KMS-11 (cell line): ENCODE measurements at regions not wholly inside any gene's neighbourhood (a gene's known extent, or its start where the extent isn't known, plus 50 kb on each side); places are given as distances from the start of the nearest gene placed in this dataset.

Experiments
- H2AFZ ChIP-seq: fragments of 200-600 bp; sonication (generic); 2 replicates; pipeline ENCODE4 v1.6.1; 2016; ENCODE audit warnings: antibody characterized with exemption, mixed run types, low read depth
- H3K27ac ChIP-seq: fragments of 200-600 bp; sonication (generic); 2 replicates; pipeline ENCODE4 v1.6.1; 2016; ENCODE audit warnings: mild to moderate bottlenecking, mixed run types
- H3K27me3 ChIP-seq: fragments of 200-600 bp; sonication (generic); 2 replicates; pipeline ENCODE4 v1.6.1; 2017; ENCODE audit warnings: mild to moderate bottlenecking, low read depth, mixed run types, moderate library complexity; ENCODE audit not compliant: insufficient read depth
- H3K36me3 ChIP-seq: fragments of 200-600 bp; sonication (generic); 2 replicates; pipeline ENCODE4 v1.6.1; 2017; ENCODE audit warnings: mild to moderate bottlenecking, mixed run types; ENCODE audit not compliant: insufficient read depth
- H3K4me1 ChIP-seq: fragments of 200-600 bp; sonication (generic); 2 replicates; pipeline ENCODE4 v1.6.1; 2016; ENCODE audit warnings: mild to moderate bottlenecking, low read depth, mixed run types; ENCODE audit not compliant: poor library complexity, severe bottlenecking
- H3K4me2 ChIP-seq: fragments of 200-600 bp; sonication (generic); 2 replicates; pipeline ENCODE4 v1.7.0; 2016; ENCODE audit warnings: mild to moderate bottlenecking, mixed run types
- H3K4me3 ChIP-seq: fragments of 200-600 bp; sonication (generic); IDR thresholded peaks from 2 replicates; pipeline ENCODE4 v1.6.1; 2017; ENCODE audit warnings: low read depth, low read length, mixed read lengths; ENCODE audit not compliant: insufficient read depth
- H3K79me2 ChIP-seq: fragments of 200-600 bp; sonication (generic); 2 replicates; pipeline ENCODE4 v1.6.1; 2016; ENCODE audit warnings: low read depth, mixed run types; ENCODE audit not compliant: insufficient read depth
- H3K9ac ChIP-seq: fragments of 200-600 bp; sonication (generic); 2 replicates; pipeline ENCODE4 v1.6.1; 2016; ENCODE audit warnings: mild to moderate bottlenecking, mixed run types
- H4K20me1 ChIP-seq: fragments of 200-600 bp; sonication (generic); 2 replicates; pipeline ENCODE4 v1.6.1; 2016; ENCODE audit warnings: mild to moderate bottlenecking, mixed run types; ENCODE audit not compliant: insufficient read depth
- CTCF ChIP-seq: fragments of 200-600 bp; sonication (generic); conservative IDR thresholded peaks from 2 replicates; pipeline ENCODE4 v1.6.1; 2017; ENCODE audit warnings: low read depth, mild to moderate bottlenecking, antibody characterized with exemption, low read length, moderate library complexity, mixed read lengths

GRCh38 chr21:41582866-41583265 is 74.9 kb upstream of the TMPRSS2 start:
- no peak overlapping the region for H3K4me3 ChIP-seq
- H3K79me2 ChIP-seq, result no peaks in the 10 kb centered on the region
- H3K9ac ChIP-seq, result no peak overlapping the region
- H3K4me2 ChIP-seq, result no peak overlapping the region
- H2AFZ ChIP-seq, result no peak overlapping the region
- H3K27ac ChIP-seq, result no peak overlapping the region
- H3K36me3 ChIP-seq, result no peaks in the 10 kb centered on the region
- no peaks in the 10 kb centered on the region for H3K4me1 ChIP-seq
- no peaks in the 10 kb centered on the region for H3K27me3 ChIP-seq
- H4K20me1 ChIP-seq, result no peaks in the 10 kb centered on the region
- no peak for TF ChIP-seq CTCF

- Histone ChIP-seq H3K4me2 (no peak overlapping the region), H3K4me3 (no peak overlapping the region), H4K20me1 (no peaks in the 10 kb centered on the region), H3K4me1 (no peaks in the 10 kb centered on the region), H3K36me3 (no peaks in the 10 kb centered on the region), H2AFZ (no peak overlapping the region), H3K27me3 (no peaks in the 10 kb centered on the region), H3K27ac (no peak overlapping the region), H3K9ac (no peak overlapping the region), H3K79me2 (no peaks in the 10 kb centered on the region)
- no peak for TF ChIP-seq CTCF
Observed at GRCh38 chr21:41582298-41582840, 74.4 kb upstream of the TMPRSS2 start.

GRCh38 chr21:41581592-41582228 is 73.8 kb upstream of the TMPRSS2 start:
- Histone ChIP-seq H3K27me3 (no peaks in the 10 kb centered on the region), H2AFZ (no peak overlapping the region), H3K36me3 (no peaks in the 10 kb centered on the region), H3K27ac (no peak overlapping the region), H3K4me2 (no peak overlapping the region), H3K9ac (no peak overlapping the region), H3K4me1 (no peaks in the 10 kb centered on the region), H4K20me1 (no peaks in the 10 kb centered on the region), H3K4me3 (no peak overlapping the region), H3K79me2 (no peaks in the 10 kb centered on the region)
- TF ChIP-seq CTCF, result no peak

- Histone ChIP-seq H3K4me3 (no peak overlapping the region), H3K36me3 (no peaks in the 10 kb centered on the region), H3K27me3 (no peaks in the 10 kb centered on the region), H3K27ac (no peak overlapping the region), H4K20me1 (no peaks in the 10 kb centered on the region), H3K9ac (no peak overlapping the region), H2AFZ (no peak overlapping the region), H3K4me1 (no peaks in the 10 kb centered on the region), H3K79me2 (no peaks in the 10 kb centered on the region), H3K4me2 (no peak overlapping the region)
- no peak for TF ChIP-seq CTCF
Observed at GRCh38 chr21:41580758-41581554, 73.0 kb upstream of the TMPRSS2 start.
